ENCODE measurements at regions not wholly inside any gene's neighbourhood (a gene's known extent, or its start where the extent isn't known, plus 50 kb on each side); places are given as distances from the start of the nearest gene placed in this dataset.

DNA sequence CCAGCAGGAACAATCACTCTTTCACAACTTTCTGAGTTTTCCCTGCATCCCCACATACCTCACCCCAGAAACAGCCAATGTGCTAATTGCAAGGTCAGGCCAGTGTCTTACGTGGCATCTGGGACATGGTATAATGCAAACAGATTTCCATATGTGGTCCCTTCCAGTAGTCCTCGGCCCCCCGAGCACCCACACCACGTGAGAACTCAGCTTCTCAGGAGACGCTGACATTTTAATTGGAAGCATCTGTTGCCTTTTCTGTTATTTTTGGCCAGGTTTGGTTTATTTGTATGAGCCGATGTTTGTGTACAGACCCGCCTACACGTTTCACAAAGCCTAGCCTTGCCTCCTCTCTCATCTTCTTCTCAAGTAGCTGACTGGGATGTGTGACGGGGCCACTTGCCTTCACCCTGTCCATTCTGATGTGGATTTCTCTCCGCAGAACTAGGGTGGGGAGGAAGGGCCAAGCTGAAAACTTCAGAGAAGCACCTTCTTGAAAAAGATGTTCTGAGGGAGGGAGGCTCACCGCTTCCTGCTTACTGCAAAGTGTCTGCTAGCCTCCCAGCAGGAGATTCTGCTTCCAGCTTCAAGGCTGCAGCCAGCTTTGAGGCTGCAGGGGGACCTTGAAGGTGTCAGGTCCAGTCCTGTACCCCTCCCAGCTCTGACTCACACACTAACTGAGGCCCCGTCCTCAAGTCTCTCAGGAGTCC is 109.6 kb upstream of the SLC14A2 start:
- DNase-seq = no peak

DNA sequence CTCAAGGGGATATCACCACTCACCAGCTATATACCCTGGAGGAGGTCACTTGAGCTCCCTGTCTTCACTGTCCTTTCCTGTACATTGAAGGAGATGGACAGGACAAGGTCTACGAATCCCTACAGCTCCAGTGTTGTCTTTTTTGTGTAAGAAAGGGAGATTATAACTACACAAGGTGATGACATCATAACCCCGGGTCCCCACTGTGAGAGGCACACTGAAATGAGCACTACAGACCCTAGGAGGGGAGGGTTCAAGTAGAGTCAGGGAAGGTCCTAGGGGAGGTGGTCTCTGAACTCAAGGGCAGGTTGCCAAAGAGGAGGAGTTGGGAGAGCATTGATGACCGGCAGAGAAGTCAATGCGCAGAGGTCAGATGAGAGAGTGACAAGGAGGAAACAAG is 108.3 kb upstream of the SLC14A2 start:
- no peak for DNase-seq

DNA sequence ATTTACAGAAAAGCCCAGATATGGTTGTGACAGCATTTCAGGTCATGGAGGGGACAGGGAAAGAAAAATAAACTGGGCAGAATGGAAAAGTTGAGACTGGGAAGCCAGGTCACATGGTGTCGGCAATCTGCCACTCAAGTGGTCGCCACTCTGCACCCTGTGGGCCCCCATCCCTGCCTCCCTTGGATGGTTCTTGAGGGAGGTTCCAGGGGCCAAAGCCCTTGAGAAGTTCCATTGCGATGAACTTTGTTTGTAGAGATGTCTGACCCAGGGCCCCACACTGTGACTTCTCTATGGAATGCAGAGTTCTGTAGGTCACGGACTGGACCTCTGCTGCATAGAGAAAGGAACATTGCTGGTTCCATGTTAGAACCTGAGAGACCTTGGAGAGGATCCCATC is 105.7 kb upstream of the SLC14A2 start:
- no peak for DNase-seq

DNA sequence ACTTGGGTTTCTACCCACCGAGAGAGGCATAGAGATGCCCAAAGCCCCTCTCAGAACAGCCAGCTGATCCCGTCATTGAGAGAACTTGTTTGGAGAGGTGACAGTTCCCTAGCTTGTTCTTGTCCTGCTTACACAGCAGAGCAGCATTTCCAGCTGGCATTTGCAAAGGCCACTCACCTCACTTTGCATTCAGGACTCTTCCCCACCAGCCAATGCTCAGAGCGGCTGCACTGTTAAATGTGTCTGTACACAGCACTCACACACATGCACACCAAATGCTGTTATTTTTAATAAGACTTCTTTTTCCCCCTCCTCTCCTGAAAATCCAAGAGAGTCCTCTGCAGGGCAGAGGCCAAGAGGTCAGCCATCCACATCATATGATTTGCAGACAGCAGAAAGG is 104.6 kb upstream of the SLC14A2 start:
- no peak for DNase-seq

DNA sequence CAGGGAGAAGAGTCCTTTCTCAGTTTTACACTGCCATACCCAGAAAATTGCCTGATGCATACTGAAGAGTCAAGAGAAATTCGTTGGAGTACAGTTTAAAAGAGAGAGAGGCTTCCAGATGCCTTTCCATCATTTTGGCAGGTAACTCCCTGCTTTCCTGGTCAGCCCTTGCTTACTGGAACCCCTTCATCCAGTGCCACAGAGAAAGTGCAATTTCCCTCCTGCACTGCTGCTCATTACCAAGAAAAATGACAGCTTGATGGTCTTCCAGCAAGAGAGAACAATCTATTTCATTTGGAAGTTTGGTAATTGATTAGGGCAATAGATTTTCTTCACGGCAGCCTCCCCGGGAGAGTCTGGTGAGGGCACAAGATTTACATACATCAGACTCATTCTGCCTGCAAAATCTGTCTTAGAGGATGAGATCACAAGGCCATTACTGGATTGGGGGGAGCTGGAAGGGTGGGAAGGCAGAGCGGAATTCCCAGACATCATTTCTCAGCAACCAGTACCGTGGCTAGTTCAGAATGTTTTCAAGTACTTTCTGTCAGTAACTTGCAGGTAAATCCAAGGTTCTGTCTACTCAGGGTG is 102.8 kb upstream of the SLC14A2 start:
- DNase-seq = no peak

DNA sequence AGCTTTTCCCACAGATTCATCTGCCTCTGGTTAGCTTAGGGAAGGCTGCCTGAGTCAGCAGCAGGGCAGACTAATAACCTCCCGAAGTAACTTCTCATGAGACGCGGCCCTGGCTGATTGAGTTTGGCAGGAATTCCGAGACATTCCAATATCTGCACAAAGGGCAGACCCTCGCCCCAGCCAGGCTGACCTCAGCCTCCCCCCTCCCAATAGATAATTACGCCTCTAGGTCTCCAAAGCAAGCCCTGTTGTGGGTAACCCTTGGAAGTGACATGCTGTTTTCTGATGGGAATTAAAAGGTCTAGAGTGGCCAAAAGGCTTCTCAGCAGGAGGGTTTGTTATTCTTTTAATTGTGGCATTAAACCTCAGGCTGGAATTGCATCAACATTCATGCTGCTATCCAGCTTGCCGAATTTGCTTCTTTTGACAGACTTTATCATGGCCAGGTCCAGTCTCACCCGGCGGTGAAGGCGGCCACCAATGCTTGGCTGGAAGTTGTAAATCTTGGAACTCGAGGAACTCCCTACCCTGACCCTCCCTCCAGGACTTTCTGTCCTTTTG is 98.0 kb upstream of the SLC14A2 start:
- DNase-seq = no peak

DNA sequence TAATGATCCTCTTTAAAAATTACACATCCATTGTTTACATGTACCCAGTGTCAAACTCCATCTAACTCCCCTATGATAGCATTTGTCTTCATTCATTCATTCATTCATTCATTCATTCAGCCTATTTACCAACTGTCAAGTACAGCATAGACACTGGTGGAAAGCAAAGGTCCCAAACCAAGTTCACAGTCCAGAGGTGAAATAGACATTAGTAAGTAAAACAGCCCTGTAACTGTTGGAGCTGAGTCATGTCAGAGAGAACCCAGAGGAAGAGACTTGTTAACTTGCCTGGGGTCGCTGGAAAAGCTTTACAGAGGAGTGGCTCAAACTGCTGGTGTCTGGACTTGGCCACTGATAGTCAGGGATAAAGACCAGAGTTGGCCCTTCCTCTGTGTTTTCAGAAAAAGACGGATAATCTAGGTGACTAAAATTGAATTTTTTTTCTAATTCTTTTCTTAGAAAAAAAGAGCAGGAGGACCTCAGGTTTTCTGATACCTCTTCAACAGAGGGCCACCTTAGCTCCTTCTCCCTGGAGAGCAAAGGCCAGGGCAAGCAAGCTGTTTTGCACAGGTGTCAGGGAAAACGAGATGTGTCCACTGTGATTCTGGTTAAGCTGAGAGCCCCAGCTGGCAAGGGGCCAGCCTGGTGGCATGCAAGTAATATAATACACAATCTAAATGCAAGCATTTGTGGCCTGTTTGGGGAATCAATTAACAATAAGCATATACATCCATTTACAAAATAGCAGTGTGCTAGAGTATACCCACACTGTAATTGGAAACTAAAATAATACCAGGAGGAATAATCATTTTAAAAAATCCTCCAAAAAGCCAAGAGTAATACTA is 96.7 kb upstream of the SLC14A2 start:
- DNase-seq = no peak

DNA sequence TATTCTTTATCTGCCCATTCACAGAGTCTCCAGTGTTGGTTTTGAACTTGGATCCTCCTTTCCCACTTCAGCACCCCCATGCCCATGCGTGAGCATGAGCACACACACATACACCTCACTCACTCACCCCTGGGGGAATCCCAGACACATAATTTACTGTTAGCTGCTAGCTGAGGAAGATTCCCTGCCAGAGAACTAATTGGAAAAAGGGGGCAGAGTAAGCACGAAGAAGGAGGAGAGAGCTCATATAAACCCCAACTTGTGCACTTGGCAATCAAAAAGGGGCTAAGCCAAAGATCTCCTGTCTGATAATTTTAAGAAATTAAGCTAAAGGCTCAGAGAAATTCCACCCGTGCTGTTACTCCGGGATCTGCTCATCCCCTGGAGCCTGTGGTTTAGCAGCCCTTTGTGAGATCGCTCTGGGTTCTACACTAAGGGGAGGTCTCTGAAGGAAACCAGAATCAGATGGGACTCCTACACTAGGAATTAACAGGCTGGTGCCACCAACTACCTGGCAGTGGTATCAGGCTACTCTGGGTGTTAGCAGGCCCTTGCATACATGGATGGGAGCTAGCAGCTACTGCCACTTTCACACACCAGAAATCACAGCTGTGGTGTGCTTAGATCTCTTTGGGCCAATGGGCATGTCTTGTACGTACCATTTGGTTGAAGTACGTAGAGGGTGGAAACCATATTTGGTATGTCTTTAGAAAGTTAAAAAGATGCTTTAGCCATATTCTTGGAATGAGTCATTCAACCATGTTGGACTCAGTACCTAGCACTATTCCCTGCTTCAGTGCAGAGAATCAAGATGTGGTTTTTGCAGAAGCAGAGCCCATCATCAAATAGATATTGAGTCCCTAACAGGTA is 95.6 kb upstream of the SLC14A2 start:
- DNase-seq = no peak

DNA sequence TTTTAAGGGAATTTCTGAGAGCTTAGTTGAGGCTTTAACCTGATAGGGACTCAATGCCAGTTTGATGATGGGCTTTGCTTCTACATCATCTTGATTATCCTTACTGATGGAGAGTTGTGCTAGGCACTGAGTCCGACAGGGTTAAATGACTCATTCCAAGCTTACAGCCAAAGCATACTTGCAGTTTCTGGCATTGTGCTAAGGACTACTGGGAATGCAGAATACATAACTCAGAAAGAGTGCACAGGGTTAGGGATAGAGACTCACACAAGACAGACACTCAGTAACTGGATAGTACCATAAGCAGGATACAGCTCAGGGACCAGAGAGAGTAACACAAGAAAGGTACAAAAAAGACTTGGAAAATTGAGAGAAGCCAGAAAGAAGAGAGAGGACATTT is 94.1 kb upstream of the SLC14A2 start:
- DNase-seq = no peak

DNA sequence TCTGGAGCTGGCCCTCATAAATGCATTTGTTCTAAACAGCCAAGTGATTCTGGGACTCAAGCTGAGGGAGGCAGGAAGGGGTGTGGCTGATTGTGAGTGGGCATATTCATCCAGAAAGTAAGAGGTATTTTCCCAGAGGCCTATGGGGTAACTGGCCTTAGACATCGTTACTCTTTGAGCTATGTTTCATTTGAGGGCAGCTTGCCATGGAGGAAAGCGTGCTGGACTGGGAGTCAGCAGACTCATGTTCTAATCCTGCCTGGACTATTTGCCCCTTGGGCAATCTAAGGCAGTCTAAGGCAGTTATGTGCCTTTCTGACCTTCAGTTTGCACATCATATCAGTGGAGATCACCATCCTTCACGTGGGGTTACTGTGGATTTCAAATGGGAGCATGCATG is 93.5 kb upstream of the SLC14A2 start:
- DNase-seq = no peak

DNA sequence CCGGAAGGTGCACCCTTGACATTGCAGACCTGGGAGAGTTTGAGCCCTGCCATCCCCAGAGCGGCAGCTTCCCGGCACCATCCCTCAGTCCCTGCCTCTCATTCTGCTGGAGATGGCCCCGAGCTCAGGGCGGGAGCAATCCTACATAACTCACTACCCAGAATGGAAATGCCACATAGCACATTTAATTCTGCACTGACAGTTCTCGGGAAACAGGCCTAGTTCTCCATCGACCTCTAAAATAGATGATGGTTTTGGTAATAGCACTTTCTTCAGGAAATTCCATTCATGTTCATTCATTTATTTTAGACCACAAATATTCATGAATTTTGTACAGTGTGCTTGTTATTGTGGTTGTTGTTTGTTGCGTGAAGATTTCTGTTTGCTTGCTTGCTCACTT is 92.9 kb upstream of the SLC14A2 start:
- no peak for DNase-seq

DNA sequence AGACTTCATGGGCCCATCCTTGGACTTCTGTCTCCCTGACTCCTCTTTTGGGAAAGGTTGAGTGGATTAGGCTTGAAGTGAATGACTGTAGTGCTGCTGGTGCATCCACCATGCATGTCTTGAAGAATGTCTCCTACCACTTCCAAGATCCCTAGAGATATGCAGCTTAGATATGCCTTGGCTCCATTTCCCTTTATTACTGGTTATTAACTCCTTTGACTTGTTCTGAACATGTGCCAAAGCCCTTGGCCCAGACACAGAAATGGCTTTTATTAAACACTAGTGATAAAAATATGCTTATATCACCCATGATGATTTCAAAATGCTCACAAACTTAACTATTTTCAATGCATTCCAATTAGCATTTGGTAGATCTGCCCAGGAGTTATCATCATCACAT is 90.0 kb upstream of the SLC14A2 start:
- DNase-seq = no peak

DNA sequence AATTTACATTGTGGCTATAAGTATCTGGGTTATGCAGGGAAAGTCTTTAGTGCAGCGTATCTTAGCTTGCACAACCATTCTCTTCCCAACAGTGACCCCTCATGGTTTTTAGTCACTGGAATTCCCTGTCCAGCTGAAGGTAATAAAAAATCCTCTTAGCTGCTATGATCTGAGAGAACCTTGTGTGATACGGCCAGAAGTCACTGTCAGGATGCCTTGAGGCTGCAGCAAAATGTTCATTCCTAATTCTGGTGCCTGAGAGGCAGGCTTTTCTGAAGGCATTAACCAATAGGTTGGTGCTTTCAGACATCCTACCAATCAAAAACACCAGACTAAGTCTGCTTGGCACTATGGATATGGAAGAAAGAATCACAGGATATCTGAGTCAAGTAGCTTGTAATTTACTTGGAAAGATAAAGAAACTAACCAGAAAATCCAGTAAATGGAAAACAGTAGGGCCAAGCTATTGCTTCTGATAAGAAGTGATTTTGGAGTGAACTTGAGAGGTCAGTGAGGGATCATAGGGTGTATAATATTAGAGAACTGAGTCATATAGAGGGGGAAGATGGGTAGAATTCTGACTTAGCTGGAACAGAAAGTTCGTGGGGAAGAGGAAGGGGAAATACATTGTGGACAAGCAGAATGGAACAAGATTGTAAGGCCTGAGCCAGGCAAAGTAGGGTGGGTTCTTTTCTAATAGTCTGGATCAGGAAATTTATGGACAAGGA is 89.0 kb upstream of the SLC14A2 start:
- no peak for DNase-seq

DNA sequence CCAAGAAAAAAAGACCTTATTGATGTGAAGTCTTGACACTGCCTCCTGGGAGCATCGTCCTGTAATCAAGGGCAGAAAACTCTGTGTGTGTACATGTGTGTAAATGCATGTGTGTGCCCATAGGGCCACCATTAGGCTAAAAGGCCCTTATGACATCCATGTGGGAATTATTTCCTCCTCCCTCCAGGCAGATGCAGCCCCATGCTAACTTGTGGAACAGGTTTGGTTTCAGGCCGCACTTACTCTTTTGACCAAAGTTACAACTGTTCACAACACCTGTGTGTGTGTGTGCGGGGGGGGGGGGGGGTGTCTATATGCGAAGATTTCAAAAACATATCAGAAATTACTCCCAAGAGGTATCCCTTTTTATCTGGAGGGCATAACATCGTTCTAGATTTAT is 87.4 kb upstream of the SLC14A2 start:
- no peak for DNase-seq

DNA sequence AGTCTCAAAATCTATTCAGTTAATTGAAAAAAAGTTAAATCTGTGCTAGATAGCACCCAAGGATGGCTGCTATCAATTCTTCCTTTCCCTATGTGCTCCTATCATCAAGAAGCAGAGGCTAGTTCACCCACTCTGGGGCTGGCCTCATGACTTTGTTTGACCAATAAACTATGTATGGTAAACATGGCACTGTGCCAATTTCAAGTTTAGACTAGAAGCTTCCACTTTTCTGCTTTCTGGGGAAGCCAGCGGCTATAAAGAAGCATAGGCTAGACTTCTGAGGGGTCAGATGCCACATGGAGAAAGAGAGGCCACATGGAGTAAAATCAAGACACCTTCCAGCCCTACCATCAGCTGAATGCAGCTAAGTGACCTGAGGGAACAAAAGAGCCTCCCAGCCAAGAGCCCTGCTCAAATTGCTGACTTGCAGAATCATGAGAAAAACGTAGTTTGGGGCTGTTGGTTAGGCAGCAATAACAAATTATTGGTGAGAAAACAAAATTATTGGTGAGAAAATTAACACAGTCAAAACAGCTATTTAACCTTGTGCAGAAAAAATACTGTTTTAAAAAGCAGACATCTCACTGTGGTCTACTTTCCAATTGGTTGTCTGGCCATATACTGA is 86.5 kb upstream of the SLC14A2 start:
- no peak for DNase-seq

DNA sequence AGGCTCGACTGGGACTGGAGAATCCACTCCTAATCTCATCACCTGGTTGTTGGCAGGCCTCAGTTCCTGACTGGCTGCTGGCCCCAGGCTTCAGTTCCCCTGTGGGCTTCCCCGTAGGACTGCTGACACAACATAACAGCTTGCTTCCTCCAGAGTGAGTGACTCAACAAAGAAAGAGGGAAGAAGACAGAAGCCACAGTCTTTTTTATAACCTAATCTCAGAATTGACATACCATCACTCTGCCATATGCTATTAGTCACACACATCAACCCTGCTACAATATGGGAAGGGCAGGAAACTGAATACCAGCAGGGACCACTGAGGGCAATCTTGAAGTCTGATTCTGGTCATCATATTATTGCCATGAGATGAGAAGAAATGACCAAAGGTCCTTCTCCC is 76.8 kb upstream of the SLC14A2 start:
- no peak for DNase-seq

DNA sequence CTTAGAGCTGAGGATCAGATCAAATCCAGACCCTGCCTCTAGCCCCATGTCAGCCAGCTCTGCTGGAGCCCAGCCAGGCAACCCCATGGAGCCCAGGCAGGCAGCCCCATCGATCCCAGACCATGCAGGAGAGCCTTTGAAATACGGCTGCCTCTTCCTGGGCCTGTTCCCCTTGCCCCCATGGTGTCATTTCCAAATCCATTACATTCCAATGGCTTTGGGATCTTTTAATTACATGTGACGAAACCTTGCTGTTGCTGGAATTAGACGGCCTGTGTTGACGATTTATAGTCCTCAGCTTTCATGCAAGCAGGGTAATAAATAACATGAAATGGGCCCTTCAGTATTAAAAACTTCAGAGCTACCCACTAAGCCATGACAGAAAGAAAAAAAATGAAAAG is 75.8 kb upstream of the SLC14A2 start:
- DNase-seq = no peak

DNA sequence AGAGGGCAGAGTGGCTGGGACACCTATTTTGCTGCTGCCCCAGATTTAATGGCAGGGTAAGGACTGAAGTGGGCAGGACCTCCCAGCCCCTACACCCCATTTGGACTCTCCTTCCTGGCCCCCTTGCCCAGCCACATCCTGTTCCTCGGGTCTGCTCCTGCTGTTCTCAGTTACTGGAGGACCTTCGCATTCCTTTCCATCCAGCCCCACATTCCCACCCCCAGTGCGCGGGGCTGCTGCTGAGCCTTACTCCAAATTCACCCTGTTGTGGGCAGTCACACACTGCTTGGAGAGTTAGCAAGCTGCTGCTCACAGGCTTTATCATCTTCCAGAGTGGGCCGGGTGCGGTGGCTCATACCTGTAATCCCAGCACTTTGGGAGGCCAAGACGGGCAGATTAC is 75.2 kb upstream of the SLC14A2 start:
- DNase-seq = no peak

DNA sequence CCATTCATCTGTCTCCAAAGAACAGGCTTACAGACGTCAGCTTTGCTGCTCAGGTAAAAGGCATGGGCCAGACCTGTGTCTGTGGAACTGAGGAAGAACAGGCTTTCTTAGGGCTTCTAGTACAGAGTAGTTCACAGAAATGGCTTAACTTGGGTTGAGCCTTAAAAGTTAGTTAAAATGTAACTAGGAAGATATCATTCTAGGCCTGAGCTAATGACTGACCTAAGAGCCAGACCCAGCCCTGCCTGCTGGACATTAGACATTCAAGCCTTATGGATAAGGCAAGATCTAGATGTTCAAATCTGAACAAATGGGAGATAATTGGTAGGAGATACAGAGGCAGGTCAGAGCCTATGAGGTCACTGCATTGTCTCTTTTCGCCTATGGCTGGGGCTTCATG is 73.9 kb upstream of the SLC14A2 start:
- DNase-seq = no peak

DNA sequence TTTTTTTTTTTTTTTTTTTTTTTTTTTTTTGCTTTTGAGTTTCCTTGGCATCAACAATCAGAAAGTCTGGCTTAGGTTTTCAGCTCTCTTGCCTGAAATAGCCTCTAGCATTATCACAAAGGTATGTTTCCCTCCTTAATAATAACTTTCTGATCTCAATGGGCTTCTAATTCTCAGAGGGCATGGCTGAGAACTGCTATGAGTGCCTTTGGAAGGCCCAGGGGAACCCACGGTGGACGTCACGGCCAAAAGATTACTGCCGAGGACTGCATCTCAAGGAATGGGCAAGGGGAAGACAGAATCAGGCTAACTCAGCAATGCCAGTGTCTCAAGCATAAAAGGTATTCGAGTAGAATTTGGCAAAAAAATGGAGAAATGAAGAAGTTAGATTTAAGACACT is 73.2 kb upstream of the SLC14A2 start:
- DNase-seq = no peak

DNA sequence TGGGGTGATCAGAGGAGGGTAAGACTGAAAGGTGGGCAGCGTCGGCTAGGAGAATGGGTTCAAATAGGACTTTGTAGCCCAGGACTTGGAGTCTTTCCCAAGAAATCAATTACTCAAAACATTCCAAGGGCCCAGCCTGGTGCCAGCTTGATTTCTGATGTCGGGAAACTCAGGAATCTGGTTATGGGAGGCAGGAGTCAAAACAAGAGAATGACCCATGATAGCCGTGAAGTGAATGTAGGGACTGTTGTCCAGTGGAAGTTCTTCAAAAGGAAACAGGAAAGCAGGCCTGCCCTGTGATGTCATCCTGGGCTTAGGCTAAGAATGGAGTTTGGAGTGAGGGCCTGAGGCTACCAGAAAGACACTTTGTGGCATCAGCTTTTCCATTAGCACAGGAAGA is 67.4 kb upstream of the SLC14A2 start:
- DNase-seq = no peak

DNA sequence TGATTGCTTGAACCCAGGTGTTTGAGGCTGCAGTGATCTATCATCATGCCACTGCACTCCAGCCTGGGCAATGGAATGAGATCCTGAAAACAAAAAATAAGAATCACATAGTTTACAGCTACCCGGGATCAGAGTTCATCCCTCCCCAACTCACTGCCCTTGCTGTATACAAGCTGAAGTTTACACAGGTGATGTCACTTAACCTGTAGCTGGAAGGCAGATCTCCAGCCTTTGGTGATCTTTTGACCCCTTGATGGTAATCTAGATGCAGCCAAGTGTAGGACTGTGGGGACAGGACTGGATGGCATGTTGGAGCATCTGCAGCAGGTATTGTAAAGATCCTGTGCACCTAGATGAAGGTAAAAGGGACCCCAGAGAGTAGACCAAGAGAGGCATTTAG is 66.7 kb upstream of the SLC14A2 start:
- no peak for DNase-seq

All from NCI-H146 (cell line).